ENCODE measurements at regions not wholly inside any gene's neighbourhood (a gene's known extent, or its start where the extent isn't known, plus 50 kb on each side); places are given as distances from the start of the nearest gene placed in this dataset.

- H3K4me3 ChIP-seq: no peak overlapping the region
- no peak overlapping the region for H3K27ac ChIP-seq (ENCODE audit: extremely low read depth, low read depth, low read length)
- in situ Hi-C loops (cut with MboI) (no loop called here), intact Hi-C loops (cut with micrococcal nuclease) (no loop called here)
- H3K79me2 ChIP-seq (ENCODE audit: control insufficient read depth, insufficient read depth, low read length): no peaks in the 10 kb centered on the region
- H3K9me3 ChIP-seq (replicated peaks; ENCODE audit: control insufficient read depth, insufficient read depth, low read depth, low read length): no peaks in the 10 kb centered on the region
- POLR2A ChIA-PET: no interaction called here
- H4K20me1 ChIP-seq (replicated peaks; ENCODE audit: control insufficient read depth, insufficient read depth, low read length): no peaks in the 10 kb centered on the region
- CTCF ChIA-PET (ENCODE audit: low intra/inter-chr PET ratio): no interaction called here
- no peak overlapping the region for H2AFZ ChIP-seq (ENCODE audit: low read depth, low read length)
- no peaks in the 10 kb centered on the region for H3K27me3 ChIP-seq (ENCODE audit: control insufficient read depth in 2 of 2, insufficient read depth in 2 of 2, low read length in 2 of 2)
- no peaks in the 10 kb centered on the region for H3K4me1 ChIP-seq (replicated peaks in 1 of 2; ENCODE audit: control insufficient read depth in 2 of 2, insufficient read depth in 2 of 2, low read length in 2 of 2)
- ATAC-seq (no peak), DNase-seq (ENCODE audit: extremely low read depth in 1 of 4, low spot score in 3 of 4) (no peak), FAIRE-seq (no peak)
- H3K36me3 ChIP-seq (ENCODE audit: control insufficient read depth, insufficient read depth, low read length): no peaks in the 10 kb centered on the region
- BruUV-seq (replicated peaks): no TSS peak
- no peak overlapping the region for H3K4me2 ChIP-seq (ENCODE audit: insufficient read depth, low read length)
- H3K9ac ChIP-seq (ENCODE audit: insufficient read depth in 1 of 2, low read depth in 2 of 2, low read length in 2 of 2): no peak overlapping the region
- no peaks in the 10 kb centered on the region for H3K9me1 ChIP-seq (ENCODE audit: control insufficient read depth, insufficient read depth, low read length)
- WGBS (ENCODE audit: insufficient coverage, low coverage, missing lambda C conversion rate): 10% methylated on average over 1 of the region's 1 CpG
- TF ChIP-seq MED1 (CRISPR knock-in tag; IDR thresholded peaks at IDR 0.05; ENCODE audit: borderline replicate concordance) (no peak), MITF (IDR thresholded peaks at IDR 0.05) (no peak), HMGN3 (IDR thresholded peaks at IDR 0.05; ENCODE audit: borderline replicate concordance, extremely low read depth, insufficient read length, low read depth, low read length) (no peak), ZKSCAN1 (IDR thresholded peaks at IDR 0.05; ENCODE audit: low read depth, low read length) (no peak), MBD2 (IDR thresholded peaks at IDR 0.05; ENCODE audit: borderline replicate concordance, low read depth) (no peak), ZNF239 (CRISPR knock-in tag; IDR thresholded peaks at IDR 0.05) (no peak)
These were observed 631.6 kb upstream of the EPHA6 start for GRCh38 chr3:96182756-96183155.

- Histone ChIP-seq H2AFZ (ENCODE audit: low read depth, low read length) (no peak overlapping the region), H3K27me3 (ENCODE audit: control insufficient read depth in 2 of 2, insufficient read depth in 2 of 2, low read length in 2 of 2) (no peaks in the 10 kb centered on the region), H4K20me1 (replicated peaks; ENCODE audit: control insufficient read depth, insufficient read depth, low read length) (no peaks in the 10 kb centered on the region), H3K36me3 (ENCODE audit: control insufficient read depth, insufficient read depth, low read length) (no peaks in the 10 kb centered on the region), H3K27ac (ENCODE audit: extremely low read depth, low read depth, low read length) (no peak overlapping the region), H3K79me2 (ENCODE audit: control insufficient read depth, insufficient read depth, low read length) (no peaks in the 10 kb centered on the region), H3K4me3 (no peak overlapping the region), H3K9me3 (replicated peaks; ENCODE audit: control insufficient read depth, insufficient read depth, low read depth, low read length) (no peaks in the 10 kb centered on the region), H3K4me1 (replicated peaks in 1 of 2; ENCODE audit: control insufficient read depth in 2 of 2, insufficient read depth in 2 of 2, low read length in 2 of 2) (no peaks in the 10 kb centered on the region), H3K9me1 (ENCODE audit: control insufficient read depth, insufficient read depth, low read length) (no peaks in the 10 kb centered on the region), H3K9ac (ENCODE audit: insufficient read depth in 1 of 2, low read depth in 2 of 2, low read length in 2 of 2) (no peak overlapping the region), H3K4me2 (ENCODE audit: insufficient read depth, low read length) (no peak overlapping the region)
- WGBS (ENCODE audit: insufficient coverage, low coverage, missing lambda C conversion rate): 0% methylated on average over 1 of the region's 1 CpG
- BruUV-seq (replicated peaks): no TSS peak
- ChIA-PET CTCF (ENCODE audit: low intra/inter-chr PET ratio) (no interaction called here), POLR2A (no interaction called here)
- FAIRE-seq (no peak), DNase-seq (ENCODE audit: extremely low read depth in 1 of 4, low spot score in 3 of 4) (no peak), ATAC-seq (no peak)
- intact Hi-C loops (cut with micrococcal nuclease) (no loop called here), in situ Hi-C loops (cut with MboI) (no loop called here)
- TF ChIP-seq STAT6 (CRISPR knock-in tag; IDR thresholded peaks at IDR 0.05): no peak
- no peak for TF ChIP-seq ZNF384 (IDR thresholded peaks at IDR 0.05; ENCODE audit: low read depth, low read length)
- no peak for TF ChIP-seq CBX3 (IDR thresholded peaks at IDR 0.05; ENCODE audit: borderline replicate concordance in 1 of 2, low read length in 2 of 2)
- no peak for TF ChIP-seq NCOA6 (IDR thresholded peaks at IDR 0.05)
- no peak for TF ChIP-seq CBX5 (IDR thresholded peaks at IDR 0.05; ENCODE audit: borderline replicate concordance, low read depth)
- TF ChIP-seq RUNX1 (IDR thresholded peaks at IDR 0.05; ENCODE audit: low read depth): no peak
- no peak for TF ChIP-seq BCL6 (CRISPR knock-in tag; IDR thresholded peaks at IDR 0.05)
- no peak for TF ChIP-seq XRCC5 (IDR thresholded peaks at IDR 0.05; ENCODE audit: low read depth, low read length)
- TF ChIP-seq CHD1 (IDR thresholded peaks at IDR 0.05; ENCODE audit: low read length): no peak
These were observed 630.5 kb upstream of the EPHA6 start for GRCh38 chr3:96183871-96184270.

All from K562 (cell line).